GM12864 (cell line): ENCODE measurements at regions not wholly inside any gene's neighbourhood (a gene's known extent, or its start where the extent isn't known, plus 50 kb on each side); places are given as distances from the start of the nearest gene placed in this dataset.
"Not testable (repeated sequence)": the region's sequence is repeated elsewhere in the genome, so short reads cannot be mapped to it uniquely, and the experiment has no call there.

ENCODE experiments used
- DNase-seq: peaks from one replicate; pipeline ENCODE4 v3.0.0-alpha.2; 2011; ENCODE audit warnings: low read depth
- H3K4me3 ChIP-seq: 2 replicates; pipeline ENCODE4 v1.5.1; 2011; ENCODE audit warnings: mild to moderate bottlenecking, low read depth, low read length, control low read depth
- TF ChIP-seq, protein P1 (sequence below): IDR thresholded peaks from 2 replicates; pipeline ENCODE4 v1.5.1; 2011; ENCODE audit warnings: low read depth, mild to moderate bottlenecking, moderate library complexity, low read length, control low read depth, inconsistent platforms; ENCODE audit errors: missing control alignments

DNA sequence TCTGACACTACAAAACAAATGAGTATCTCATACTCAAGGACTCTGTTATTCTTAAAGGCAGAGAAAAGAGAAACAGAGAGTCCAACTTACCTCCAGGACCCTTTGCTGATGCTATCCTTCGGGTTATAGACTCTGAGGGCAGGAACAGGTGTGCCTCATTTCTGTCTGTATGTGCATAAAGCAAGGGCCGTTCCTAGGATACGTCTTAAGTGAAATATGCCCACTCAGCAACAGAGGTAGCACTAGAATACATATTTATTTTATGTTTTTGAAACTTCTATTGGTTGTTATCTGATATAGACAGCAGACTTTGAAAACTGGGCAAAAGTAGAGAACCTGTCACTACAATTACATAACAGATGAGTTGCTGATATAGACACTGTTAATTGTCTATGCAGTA lies 89.3 kb upstream of the CPNE4 start:
- TF ChIP-seq, protein P1, sequence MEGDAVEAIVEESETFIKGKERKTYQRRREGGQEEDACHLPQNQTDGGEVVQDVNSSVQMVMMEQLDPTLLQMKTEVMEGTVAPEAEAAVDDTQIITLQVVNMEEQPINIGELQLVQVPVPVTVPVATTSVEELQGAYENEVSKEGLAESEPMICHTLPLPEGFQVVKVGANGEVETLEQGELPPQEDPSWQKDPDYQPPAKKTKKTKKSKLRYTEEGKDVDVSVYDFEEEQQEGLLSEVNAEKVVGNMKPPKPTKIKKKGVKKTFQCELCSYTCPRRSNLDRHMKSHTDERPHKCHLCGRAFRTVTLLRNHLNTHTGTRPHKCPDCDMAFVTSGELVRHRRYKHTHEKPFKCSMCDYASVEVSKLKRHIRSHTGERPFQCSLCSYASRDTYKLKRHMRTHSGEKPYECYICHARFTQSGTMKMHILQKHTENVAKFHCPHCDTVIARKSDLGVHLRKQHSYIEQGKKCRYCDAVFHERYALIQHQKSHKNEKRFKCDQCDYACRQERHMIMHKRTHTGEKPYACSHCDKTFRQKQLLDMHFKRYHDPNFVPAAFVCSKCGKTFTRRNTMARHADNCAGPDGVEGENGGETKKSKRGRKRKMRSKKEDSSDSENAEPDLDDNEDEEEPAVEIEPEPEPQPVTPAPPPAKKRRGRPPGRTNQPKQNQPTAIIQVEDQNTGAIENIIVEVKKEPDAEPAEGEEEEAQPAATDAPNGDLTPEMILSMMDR: no peak
- H3K4me3 ChIP-seq: no peak overlapping the region
- DNase-seq: no peak

DNA sequence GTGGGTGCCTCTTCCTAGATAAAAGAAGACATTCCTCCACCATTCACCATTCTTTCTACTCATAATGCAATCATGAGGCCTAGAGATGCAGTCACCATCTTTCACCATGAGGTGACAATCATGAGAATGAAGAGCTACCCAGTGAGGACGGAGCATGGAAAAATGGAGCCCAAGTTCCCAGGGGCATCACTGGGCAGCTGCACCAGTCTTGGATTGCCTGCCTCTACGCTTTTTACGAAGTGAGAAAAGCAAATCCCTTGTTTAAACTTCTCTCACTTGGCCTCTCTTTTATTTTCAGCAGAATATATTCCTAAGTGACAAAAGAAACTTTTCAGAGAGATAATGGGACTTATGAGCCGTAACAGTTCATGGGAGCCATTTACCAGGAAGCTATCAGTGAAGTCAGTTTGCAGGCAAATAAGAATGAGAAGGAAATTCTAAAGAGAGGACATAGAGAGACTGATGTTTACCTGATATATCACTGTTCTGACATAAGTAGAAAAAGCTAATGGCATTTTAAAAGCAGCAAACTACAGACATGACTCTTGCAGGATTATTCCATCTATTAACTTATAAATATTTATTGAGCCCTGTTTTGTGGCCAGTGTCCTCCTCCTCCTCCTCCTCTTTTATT lies 90.0 kb upstream of the CPNE4 start:
- TF ChIP-seq, protein P1: no peak
- no peak overlapping the region for H3K4me3 ChIP-seq
- DNase-seq: no peak

DNA sequence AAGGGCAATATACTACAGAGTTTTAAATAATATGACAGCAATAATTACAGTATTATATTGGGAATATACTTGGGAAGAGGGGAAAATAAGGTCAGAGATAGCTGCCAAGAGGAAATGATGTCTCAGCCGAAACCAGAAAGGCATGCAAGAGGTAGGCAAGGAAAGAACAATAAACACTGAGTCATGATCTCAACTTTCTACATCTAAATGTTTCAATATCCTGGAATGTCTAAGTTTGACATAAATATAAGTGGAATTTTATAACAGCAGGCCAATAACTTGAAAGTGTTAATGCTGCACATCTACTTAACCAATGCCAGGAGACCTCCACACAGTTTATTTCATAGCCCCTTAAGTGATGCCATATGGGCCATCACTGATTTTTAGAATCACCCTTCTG lies 99.8 kb upstream of the CPNE4 start:
- TF ChIP-seq, protein P1: no peak
- DNase-seq: no peak
- H3K4me3 ChIP-seq: no peak overlapping the region

DNA sequence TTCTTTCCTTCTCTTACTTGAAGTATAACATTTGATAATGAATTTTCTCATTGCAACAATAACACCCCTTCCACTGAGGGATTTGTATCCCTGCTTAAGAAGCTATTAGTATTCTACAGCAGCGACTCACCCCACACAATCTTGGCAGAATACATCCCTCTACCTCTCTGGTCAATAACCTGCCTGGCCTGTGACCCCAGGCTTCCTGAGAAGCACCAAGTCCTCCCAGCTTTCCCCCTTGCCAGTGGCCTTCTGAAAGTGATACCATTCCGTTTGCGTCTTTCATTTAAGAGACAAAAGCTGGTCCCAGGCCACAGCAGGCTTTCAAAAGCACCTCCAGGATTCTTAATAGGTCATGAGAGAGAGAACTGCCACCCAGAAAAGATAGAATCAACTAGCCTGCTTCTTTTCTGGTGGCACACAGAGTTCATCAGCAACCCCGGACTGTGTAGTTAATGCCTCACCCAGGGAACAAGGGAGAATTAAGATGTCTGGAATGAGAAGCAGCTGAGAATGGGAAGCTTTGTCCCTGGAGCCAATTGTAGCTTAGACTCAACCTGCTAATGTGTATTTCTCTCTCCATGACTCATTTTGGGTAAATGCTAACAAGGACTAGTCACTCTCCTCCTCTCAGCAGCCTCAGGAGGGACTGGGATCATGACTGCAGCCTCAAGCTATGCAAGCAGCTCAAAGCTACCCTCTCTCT lies 101.0 kb upstream of the CPNE4 start:
- TF ChIP-seq, protein P1: no peak
- DNase-seq: no peak
- H3K4me3 ChIP-seq: no peak overlapping the region

DNA sequence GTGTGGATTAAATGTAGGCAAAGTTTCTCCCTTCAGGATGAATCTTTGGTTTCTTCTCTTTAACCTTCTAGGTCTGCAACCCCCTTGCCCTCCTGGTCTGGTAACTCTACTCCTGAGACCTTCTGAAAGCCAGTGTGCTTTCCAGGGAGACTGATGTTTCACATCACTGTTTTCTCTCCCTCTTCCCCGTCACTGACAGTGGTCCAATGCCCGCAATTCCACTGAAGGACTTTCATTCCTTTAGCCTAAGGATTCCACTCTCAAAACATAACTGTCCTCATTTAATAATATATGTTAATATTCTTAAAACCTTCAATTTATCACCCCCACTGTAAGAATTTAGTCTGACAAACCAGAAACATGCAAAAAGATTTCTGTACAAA lies 101.5 kb upstream of the CPNE4 start:
- TF ChIP-seq, protein P1: no peak
- no peak for DNase-seq
- H3K4me3 ChIP-seq: no peak overlapping the region

DNA sequence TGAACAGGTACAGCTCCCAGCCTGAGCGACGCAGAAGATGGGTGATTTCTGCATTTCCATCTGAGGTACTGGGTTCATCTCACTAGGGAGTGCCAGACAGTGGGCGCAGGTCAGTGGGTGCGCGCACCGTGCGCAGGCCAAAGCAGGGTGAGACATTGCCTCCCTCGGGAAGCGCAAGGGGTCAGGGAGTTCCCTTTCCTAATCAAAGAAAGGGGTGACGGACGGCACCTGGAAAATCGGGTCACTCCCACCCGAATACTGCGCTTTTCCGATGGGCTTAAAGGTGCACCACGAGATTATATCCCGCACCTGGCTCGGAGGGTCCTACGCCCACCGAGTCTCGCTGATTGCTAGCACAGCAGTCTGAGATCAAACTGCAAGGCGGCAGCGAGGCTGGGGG lies 102.1 kb upstream of the CPNE4 start:
- DNase-seq: not testable (repeated sequence)

DNA sequence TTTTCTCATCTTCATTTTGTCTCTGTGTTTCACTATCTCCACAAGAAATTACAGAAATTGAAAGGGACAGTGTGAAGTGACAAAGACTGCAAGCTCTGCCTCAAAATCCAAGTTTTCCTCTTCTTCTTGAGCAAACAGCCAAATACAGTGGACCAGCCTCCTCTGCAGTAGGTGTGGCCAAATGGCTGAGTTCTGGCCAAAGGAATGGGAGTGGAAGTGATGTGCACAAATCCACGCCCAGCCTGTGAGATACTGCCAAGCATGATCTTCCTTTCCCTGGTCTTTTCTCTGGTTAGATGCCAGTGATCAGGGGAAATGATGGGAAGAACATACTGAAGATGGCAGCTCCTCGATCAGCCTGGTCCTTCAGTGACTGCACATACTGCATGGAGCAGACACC lies 111.0 kb upstream of the CPNE4 start:
- DNase-seq: no peak
- TF ChIP-seq, protein P1: no peak

More for the DNA sequence above, 102.1 kb upstream of the CPNE4 start:
- H3K4me3 ChIP-seq: not testable (repeated sequence)

More for the DNA sequence above, 111.0 kb upstream of the CPNE4 start:
- no peak overlapping the region for H3K4me3 ChIP-seq
